ENCODE measurements at regions not wholly inside any gene's neighbourhood (a gene's known extent, or its start where the extent isn't known, plus 50 kb on each side); places are given as distances from the start of the nearest gene placed in this dataset.

DNA sequence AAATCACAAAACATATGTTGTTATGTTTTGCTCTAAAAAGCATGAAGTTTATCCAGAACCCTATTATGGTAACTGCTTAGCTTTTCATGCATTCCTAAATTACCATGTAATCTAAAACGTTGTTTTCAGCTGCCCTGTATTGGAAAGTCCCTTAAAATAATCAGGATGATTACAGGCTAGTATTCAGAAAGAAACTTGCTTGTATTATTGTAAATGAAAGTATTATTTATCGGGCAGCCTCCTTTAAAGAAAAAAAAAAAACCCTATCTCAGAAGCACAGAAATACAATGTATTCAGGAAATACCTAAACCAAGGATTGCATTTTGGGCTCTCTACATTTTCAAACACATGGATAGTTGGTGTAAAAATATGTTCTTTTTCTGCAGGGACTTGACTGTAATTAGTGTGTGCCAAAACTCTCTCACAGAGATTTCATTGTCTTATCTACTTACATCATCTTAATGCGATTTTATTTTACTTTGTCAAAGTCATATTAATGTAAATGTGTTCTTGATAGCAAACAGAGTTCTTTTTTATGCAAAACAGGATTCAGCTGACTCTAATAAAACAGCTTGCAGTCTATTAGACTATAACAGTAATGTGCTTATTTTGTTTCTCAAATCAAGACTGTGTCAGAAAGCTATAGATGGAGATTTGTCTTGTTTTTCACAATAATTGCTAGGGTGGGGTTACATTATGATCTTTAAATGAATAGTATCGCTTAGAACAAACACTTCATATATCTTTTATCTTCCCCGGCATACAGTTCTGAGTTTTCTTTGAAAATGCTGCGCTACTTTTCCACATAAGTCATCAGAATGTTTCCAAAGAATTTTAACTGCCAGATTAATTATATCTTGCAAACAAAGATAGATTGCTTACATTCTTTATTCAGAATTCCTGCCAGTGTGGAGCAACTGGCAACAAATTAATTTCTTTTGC is 65.3 kb upstream of the ARID5B start:
- peak; percentile 42; the same call in 1 of the 2 replicates for TF ChIP-seq GATA2 (IDR thresholded peaks at IDR 0.05; ENCODE audit: low read depth, low read length)
- TF ChIP-seq GATA3 (IDR thresholded peaks at IDR 0.05; ENCODE audit: low read depth, low read length) = peak; percentile 91

DNA sequence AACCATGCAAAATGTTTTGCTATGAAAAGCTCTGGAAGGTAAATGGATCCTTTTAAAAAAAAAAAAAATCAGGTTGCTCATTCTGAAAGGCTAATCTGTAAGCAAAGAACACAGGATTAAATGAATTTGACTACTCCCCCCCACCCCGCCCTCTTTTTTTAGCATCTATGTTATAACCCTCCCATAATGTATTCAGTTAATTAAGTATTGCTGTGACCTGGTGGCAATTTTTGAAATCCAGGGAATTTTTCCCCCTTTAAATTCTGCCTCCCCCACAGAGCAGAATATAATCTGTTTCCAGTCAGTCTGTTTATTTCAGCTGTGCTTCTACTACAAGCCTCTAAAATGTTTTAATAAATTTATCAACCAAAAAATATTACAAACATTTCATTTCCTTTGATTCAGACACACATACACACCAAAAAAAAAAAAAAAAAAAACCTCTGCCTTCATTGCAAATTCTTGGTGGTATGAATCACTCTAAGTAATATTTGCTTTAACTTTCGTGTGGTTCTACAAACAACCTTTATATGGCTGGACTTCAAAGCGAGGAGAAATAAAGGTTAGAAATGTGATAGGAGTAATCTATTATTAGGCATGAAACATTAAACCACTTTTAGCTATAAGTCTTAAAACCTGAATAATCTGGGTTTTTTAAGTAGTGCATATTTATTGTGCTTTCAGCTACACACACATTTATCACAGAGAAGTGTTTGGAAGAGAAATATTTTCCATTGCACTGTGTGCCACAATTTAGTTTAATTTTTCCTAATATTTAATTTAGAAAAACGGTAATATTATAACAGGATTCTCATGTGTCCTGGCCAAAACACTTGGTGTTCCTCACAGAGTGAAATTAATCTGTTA is 64.4 kb upstream of the ARID5B start:
- TF ChIP-seq GATA2 (IDR thresholded peaks at IDR 0.05; ENCODE audit: low read depth, low read length) (no peak), GATA3 (IDR thresholded peaks at IDR 0.05; ENCODE audit: low read depth, low read length) (no peak)

DNA sequence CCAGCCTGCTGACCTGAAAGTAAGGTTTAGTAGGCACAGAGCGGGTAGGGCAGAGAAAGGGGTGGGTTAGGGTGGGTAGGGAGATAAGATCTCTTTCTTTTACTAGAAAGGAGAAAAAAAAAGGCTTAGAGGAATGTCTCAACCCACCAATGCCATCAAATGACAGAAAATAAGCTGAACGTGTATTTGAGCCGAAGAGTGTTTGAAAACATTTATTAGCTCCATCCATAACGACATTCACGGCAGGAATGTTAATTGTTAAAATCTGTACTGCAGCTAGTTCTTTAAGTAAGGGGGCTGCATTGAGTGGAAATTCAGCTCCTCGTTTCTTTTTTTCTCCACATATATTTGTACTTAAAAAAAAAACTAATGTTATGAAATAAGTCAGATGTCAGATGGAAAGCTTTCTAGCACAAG is 63.7 kb upstream of the ARID5B start:
- no peak for TF ChIP-seq GATA3 (IDR thresholded peaks at IDR 0.05; ENCODE audit: low read depth, low read length)
- TF ChIP-seq GATA2 (IDR thresholded peaks at IDR 0.05; ENCODE audit: low read depth, low read length) = 0 out of 2 replicates have a peak, but pooled peaks have one; percentile 30

DNA sequence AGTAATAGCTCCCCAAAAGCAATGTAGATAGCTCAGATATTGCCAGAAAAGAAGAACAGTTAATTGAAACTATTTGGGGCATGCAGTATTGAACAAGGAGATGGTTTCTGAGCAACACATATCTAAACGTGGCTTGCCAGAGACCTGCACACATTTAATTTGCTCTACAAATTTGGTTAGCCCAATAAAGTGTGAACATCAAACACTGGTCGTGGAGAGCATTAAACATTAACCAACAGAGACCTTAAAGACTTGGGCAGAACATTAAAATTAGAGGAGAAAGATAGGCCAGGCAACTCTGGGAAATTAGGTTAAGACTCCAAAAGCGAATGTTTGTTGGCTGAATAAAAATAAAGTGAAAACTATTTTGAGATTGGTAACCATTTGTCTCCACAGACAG is 61.6 kb upstream of the ARID5B start:
- TF ChIP-seq GATA2 (IDR thresholded peaks at IDR 0.05; ENCODE audit: low read depth, low read length) (no peak), GATA3 (IDR thresholded peaks at IDR 0.05; ENCODE audit: low read depth, low read length) (no peak)

DNA sequence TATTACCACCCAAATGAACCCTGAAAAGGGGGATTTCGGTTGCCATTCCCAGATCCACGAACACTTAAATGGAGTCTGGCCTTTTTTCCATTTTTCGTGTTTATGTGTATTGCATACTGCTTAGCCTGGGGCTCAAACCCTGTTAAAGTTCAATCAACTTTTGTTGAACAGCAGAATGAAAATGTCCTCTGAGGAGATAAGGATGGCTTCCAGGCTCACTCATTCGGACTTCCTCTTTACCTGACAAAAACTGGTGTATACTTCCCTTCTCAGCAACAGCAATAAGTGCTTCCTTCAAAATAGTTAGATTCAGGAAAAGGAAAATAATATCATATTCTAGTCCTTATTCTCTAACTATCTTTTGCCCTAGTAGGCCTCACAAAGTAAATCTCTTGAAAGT is 61.1 kb upstream of the ARID5B start:
- TF ChIP-seq GATA3 (IDR thresholded peaks at IDR 0.05; ENCODE audit: low read depth, low read length) (no peak), GATA2 (IDR thresholded peaks at IDR 0.05; ENCODE audit: low read depth, low read length) (no peak)

DNA sequence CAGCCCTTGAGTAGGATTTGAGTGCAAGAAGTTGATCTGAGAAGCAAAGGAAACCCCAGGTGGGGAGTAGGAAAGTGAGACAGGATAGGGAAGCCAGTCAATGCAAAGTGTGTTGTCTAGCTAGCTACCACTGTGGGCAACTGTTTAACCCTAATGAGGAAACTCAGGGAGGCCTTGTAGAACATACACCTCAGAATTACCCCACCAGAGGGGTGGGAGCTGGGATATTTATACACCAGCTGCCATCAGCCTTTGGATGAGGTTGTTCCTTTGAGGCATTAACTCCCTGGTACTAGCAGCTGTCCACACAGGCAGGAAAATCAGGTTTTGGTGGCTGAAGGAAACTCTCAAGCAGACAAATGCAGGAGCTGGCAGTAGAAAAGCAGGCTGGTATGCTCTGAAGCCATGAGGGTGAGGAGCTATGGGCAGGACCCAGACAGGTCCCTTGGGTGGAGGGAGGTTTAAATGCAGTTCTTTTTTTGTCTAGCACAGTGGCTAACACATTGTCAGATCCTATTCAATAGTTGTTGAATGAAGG is 60.1 kb upstream of the ARID5B start:
- TF ChIP-seq GATA2 (IDR thresholded peaks at IDR 0.05; ENCODE audit: low read depth, low read length) = no peak
- TF ChIP-seq GATA3 (IDR thresholded peaks at IDR 0.05; ENCODE audit: low read depth, low read length) = no peak

DNA sequence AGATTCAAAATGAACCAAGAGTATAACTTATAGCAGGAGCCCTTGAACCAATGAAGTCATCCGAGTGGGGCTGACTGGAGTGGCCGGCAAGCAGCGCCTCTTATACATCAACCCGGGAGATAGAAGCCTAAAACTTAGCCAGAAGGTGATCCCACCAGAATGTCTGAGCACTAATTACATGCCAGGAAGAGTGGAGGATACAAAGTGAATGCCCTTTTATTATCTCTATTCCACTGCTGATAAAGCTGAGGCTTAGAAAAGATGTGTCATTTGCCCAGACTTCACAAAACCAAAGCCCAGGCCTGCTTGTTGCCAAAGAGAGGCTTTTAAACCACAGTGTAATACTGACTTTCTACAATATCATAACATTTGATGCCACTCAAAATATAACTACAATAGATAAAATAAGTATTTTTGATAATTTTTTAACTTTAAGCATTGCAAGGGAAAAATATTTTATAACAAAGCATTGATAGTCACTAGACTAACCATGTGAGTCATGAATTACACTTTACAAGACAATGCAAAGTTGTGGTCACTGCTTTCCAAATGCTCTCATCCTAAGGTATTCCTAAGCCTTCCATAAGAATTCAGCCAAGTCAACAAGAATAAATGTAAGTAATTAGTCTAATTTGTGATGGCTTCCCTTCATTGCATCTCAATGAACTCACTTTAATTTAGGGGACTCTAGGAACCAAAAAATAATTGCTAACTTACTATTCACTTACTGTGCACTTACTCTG is 58.6 kb upstream of the ARID5B start:
- TF ChIP-seq GATA3 (IDR thresholded peaks at IDR 0.05; ENCODE audit: low read depth, low read length) (no peak), GATA2 (IDR thresholded peaks at IDR 0.05; ENCODE audit: low read depth, low read length) (no peak)

DNA sequence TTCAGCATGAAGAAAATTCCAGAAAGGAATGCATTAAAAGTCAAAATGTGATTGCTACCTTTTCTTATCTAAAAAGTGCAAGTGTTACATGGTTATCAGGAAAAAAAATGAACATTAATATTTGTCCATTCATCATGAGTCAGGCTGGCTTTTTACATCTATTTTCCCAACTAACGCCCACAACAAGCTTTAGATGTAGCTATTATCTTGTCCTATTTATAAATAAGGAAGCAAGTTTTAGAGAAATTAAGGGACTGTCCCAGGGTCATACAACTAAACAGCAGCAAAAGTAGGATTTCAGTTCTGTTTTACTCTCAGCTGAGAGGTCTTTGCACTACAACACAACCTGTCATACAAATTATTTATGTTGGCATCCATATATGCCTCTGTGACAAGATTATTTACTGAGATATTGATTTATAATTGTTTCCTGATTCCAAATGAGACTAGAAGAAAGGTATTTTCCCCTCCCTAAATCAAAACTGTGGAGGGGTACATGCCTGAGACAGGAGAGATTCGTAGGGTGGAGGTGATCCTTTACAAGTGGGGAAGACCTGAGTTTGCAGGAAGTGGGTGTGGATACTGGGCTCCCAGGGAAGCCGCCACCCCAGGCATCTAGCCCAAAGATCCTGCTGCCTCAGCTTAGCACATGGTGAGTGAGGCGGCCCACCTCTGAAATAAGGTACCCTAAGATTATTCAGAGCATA is 57.2 kb upstream of the ARID5B start:
- no peak for TF ChIP-seq GATA2 (IDR thresholded peaks at IDR 0.05; ENCODE audit: low read depth, low read length)
- no peak for TF ChIP-seq GATA3 (IDR thresholded peaks at IDR 0.05; ENCODE audit: low read depth, low read length)

DNA sequence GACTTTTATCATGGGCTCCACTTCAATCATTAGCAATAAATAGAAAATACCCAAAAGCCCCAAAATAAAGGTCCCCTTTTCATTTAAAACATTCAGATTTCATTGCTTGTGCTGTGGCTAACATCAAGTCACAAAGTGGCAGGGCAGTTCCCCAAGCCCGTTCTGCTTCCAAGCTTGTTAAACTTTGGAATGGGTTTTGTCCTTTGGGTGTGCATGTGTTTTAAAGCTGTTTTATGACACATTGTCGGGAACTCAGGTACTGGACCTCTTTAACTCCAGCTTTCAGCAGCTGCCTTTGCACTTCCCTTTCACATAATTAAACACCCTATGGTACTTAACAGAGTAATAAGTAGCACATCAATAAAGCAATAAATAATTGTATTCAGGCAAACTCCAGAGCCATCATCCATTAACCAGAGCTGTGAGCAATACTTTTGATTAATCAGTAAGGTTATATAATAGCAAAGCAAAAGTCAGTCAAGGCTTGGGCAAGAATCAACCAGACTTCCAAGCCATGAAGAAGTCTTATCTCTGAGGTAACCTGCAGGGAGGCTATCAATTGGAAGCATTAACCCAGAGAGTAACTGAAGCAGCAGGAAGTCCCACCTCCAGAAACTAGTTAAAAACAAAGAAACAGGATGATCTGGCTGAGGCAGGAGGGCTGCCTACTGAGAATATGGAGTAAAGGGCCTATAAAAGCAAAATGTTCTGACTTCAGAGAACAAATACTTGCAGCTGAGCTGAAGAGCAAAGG is 56.1 kb upstream of the ARID5B start:
- TF ChIP-seq GATA2 (IDR thresholded peaks at IDR 0.05; ENCODE audit: low read depth, low read length) (no peak), GATA3 (IDR thresholded peaks at IDR 0.05; ENCODE audit: low read depth, low read length) (no peak)

DNA sequence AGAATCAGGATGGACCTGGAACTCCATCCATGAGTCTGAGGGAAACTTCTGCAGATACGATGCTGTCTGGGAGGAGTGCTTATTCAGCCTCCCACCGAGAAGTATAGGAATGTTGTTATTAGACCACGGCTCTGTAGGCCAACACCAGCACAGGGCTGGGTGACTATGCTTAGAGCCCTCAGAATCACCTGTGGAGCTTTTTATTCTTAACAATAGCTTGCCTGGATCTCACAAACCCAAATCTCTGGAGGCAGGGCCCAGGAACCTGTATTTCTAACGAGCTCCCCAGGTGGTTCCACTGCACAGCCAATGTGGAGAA is 55.6 kb upstream of the ARID5B start:
- TF ChIP-seq GATA3 (IDR thresholded peaks at IDR 0.05; ENCODE audit: low read depth, low read length) (no peak), GATA2 (IDR thresholded peaks at IDR 0.05; ENCODE audit: low read depth, low read length) (no peak)

DNA sequence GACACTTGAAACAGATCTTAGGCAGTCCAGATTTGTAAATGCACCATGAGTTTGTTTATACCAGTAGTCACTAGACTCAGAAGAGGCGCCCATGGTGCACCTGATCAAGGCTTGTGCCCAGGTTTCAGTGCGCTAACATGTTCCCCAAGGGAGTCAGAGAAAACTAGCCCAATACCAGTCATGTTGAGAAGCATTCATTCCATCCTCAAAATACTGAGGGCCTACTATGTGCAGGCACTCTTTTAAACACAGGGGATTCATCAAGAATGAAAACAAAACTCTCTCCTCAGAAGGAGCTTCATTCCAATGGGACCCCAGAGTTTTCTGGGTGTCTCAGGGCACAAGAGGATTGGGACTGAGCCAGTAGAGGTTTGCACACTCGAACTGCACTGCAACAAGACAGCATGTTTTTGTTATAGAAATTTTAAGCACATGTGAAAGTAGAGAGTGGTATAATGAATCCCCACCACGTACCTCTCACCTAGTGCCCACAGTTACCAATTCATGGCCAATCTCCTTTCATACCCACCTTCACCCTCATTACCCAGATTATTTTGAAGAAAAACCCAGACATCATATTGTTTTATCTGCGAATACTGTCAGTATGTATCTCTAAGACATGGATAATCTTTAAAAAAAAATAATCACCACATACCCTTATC is 55.0 kb upstream of the ARID5B start:
- TF ChIP-seq GATA2 (IDR thresholded peaks at IDR 0.05; ENCODE audit: low read depth, low read length) = no peak
- no peak for TF ChIP-seq GATA3 (IDR thresholded peaks at IDR 0.05; ENCODE audit: low read depth, low read length)

DNA sequence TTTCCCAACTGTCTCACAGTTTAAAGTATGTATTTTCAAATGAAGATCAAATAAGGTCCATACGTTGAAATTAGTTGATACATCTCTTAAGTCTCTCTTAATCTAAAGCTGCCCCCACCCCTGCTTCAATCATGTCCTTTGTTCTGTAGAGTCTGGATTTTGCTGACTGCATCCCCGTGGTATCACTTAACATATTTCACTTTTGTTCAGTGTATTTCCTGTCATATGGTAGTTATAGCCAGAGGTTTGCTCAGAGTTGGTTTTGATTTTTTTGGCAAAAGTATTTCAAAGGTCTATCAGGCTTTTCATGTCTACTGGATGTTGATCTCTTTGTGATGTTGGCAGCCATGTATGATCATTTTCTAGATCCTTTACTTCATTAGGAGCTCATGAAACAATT is 54.4 kb upstream of the ARID5B start:
- TF ChIP-seq GATA3 (IDR thresholded peaks at IDR 0.05; ENCODE audit: low read depth, low read length) = no peak
- no peak for TF ChIP-seq GATA2 (IDR thresholded peaks at IDR 0.05; ENCODE audit: low read depth, low read length)

Measured in SH-SY5Y (cell line).